H1 (cell line): ENCODE measurements at regions not wholly inside any gene's neighbourhood (a gene's known extent, or its start where the extent isn't known, plus 50 kb on each side); places are given as distances from the start of the nearest gene placed in this dataset.

Experiments used
- CTCF ChIA-PET: fragments of 300-600 bp; sonication (Branson Sonifier 250); formaldehyde crosslinking; loops from one replicate; lab custom pipeline; 2021; ENCODE audit not compliant: partially characterized antibody; lab: Charles Lee
- POLR2A ChIA-PET: fragments of 300-600 bp; sonication (Branson Sonifier 250); formaldehyde crosslinking; loops from one replicate; lab custom pipeline; 2021; ENCODE audit warnings: inconsistent platforms; ENCODE audit not compliant: partially characterized antibody; lab: Charles Lee
- DNase-seq, 2 experiments: peaks; one replicate each; pipeline versions ENCODE4 v3.0.0 to v3.0.0-alpha.2; 2010 to 2022; ENCODE audit warnings: low spot score in 2 of 2, low read depth in 1 of 2, mixed read lengths in 1 of 2
- FAIRE-seq: peaks from 2 replicates; lab custom pipeline; 2011; peaks lifted over from hg19 to GRCh38; lab: Jason Lieb, UNC
- H2AFZ ChIP-seq: 2 replicates; pipeline ENCODE4 v1.8.1; 2012; ENCODE audit warnings: low read length, inconsistent platforms
- H2AK5ac ChIP-seq: 2 replicates; pipeline ENCODE4 v1.6.1; 2013; ENCODE audit warnings: low read depth, low read length
- H2BK120ac ChIP-seq: replicated peaks from 2 replicates; pipeline ENCODE3; 2013; ENCODE audit warnings: low read depth, low read length, inconsistent platforms
- H2BK12ac ChIP-seq: 2 replicates; pipeline ENCODE4 v1.6.1; 2013; ENCODE audit warnings: low read depth, low read length
- H2BK15ac ChIP-seq: 2 replicates; pipeline ENCODE4 v1.6.1; 2013; ENCODE audit warnings: low read length
- H2BK20ac ChIP-seq: 2 replicates; pipeline ENCODE4 v1.6.1; 2013; ENCODE audit warnings: low read length
- H2BK5ac ChIP-seq: 2 replicates; pipeline ENCODE4 v1.6.1; 2013; ENCODE audit warnings: low read depth, low read length
- H3K14ac ChIP-seq: 2 replicates; pipeline ENCODE4 v1.6.1; 2013; ENCODE audit warnings: inconsistent platforms; ENCODE audit not compliant: insufficient read length
- H3K18ac ChIP-seq: 2 replicates; pipeline ENCODE4 v1.6.1; 2013; ENCODE audit warnings: low read length; ENCODE audit errors: extremely low read depth
- H3K23ac ChIP-seq: 2 replicates; pipeline ENCODE4 v1.6.1; 2013; ENCODE audit warnings: inconsistent platforms; ENCODE audit not compliant: insufficient read length
- H3K23me2 ChIP-seq: 2 replicates; pipeline ENCODE4 v1.6.1; 2013; ENCODE audit warnings: low read depth, low read length
- H3K27ac ChIP-seq: 2 replicates; pipeline ENCODE4 v1.6.1; 2011; ENCODE audit warnings: low read depth, low read length, inconsistent platforms
- H3K27me3 ChIP-seq, 4 experiments: replicated peaks in 1 of 4; 1 replicate in 1 of 4; 2 replicates in 3 of 4; pipeline versions ENCODE4 v1.6.1 to v1.8.1; 2011 to 2013; ENCODE audit warnings: low read length in 3 of 4, mild to moderate bottlenecking in 3 of 4, inconsistent platforms in 2 of 4, mixed read lengths in 2 of 4, moderate library complexity in 1 of 4; ENCODE audit not compliant: control insufficient read depth in 3 of 4, insufficient read depth in 3 of 4; ENCODE audit errors: extremely low read depth in 1 of 4
- H3K36me3 ChIP-seq, 4 experiments: 2 replicates each; pipeline versions ENCODE4 v1.6.1 to v1.8.1; 2011 to 2013; ENCODE audit warnings: mild to moderate bottlenecking in 4 of 4, low read length in 3 of 4, moderate library complexity in 2 of 4, control low read depth in 1 of 4, inconsistent platforms in 1 of 4; ENCODE audit not compliant: insufficient read depth in 4 of 4, control insufficient read depth in 2 of 4
- H3K4ac ChIP-seq: replicated peaks from 2 replicates; pipeline ENCODE3; 2013; ENCODE audit warnings: low read length, low read depth, mixed read lengths, inconsistent platforms; ENCODE audit not compliant: insufficient read length
- H3K4me1 ChIP-seq, 4 experiments: replicated peaks in 1 of 4; 1 replicate in 1 of 4; 2 replicates in 3 of 4; pipeline versions ENCODE4 v1.6.1 to v1.8.1; 2011 to 2013; ENCODE audit warnings: low read length in 3 of 4, inconsistent platforms in 2 of 4, mixed read lengths in 1 of 4; ENCODE audit not compliant: insufficient read depth in 4 of 4, control insufficient read depth in 3 of 4
- H3K4me2 ChIP-seq, 2 experiments: 2 replicates each; pipeline versions ENCODE4 v1.6.1 to v1.8.1; 2011 to 2013; ENCODE audit warnings: low read depth in 2 of 2, low read length in 2 of 2, control low read depth in 1 of 2, inconsistent platforms in 1 of 2, mild to moderate bottlenecking in 1 of 2; ENCODE audit not compliant: insufficient read depth in 1 of 2
- H3K4me3 ChIP-seq, 4 experiments: fragments of 200-600, 300-600 bp in 1 of 4; sonication (generic), shearing (Covaris generic), sonication (Bioruptor Twin) in 1 of 4; 2 replicates each; pipeline versions ENCODE4 v1.5.1 to v1.8.1; 2011 to 2016; ENCODE audit warnings: low read length in 4 of 4, low read depth in 3 of 4, control low read depth in 2 of 4, inconsistent platforms in 2 of 4, mild to moderate bottlenecking in 2 of 4, mixed read lengths in 1 of 4, moderate library complexity in 1 of 4; ENCODE audit not compliant: insufficient read depth in 2 of 4; ENCODE audit errors: extremely low read depth in 1 of 4
- H3K56ac ChIP-seq: replicated peaks from 2 replicates; pipeline ENCODE3; 2013; ENCODE audit warnings: low read depth, mild to moderate bottlenecking, mixed read lengths, low read length, inconsistent platforms; ENCODE audit not compliant: insufficient read length
- H3K79me1 ChIP-seq: 2 replicates; pipeline ENCODE4 v1.6.1; 2013; ENCODE audit warnings: low read depth, low read length, control low read depth
- H3K79me2 ChIP-seq, 2 experiments: 2 replicates each; pipeline versions ENCODE4 v1.6.1 to v1.8.1; 2012 to 2013; ENCODE audit warnings: low read length in 2 of 2, mild to moderate bottlenecking in 2 of 2, inconsistent platforms in 1 of 2; ENCODE audit not compliant: insufficient read depth in 2 of 2, control insufficient read depth in 1 of 2
- H3K9ac ChIP-seq, 4 experiments: replicated peaks in 1 of 4; 1 replicate in 1 of 4; 2 replicates in 3 of 4; pipeline versions ENCODE4 v1.6.1 to v1.8.1; 2011 to 2013; ENCODE audit warnings: low read depth in 3 of 4, low read length in 3 of 4, control low read depth in 2 of 4, mild to moderate bottlenecking in 2 of 4, moderate library complexity in 2 of 4, inconsistent platforms in 1 of 4; ENCODE audit errors: extremely low read depth in 1 of 4
- H3K9me3 ChIP-seq, 2 experiments: 2 replicates each; pipeline versions ENCODE4 v1.6.1 to v1.8.1; 2012 to 2013; ENCODE audit warnings: mild to moderate bottlenecking in 2 of 2, moderate library complexity in 2 of 2, control low read depth in 1 of 2, inconsistent platforms in 1 of 2, low read depth in 1 of 2, low read length in 1 of 2, mixed read lengths in 1 of 2; ENCODE audit not compliant: insufficient read depth in 2 of 2
- H4K20me1 ChIP-seq, 2 experiments: replicated peaks in 1 of 2; 2 replicates each; pipeline versions ENCODE3 to v1.8.1; 2011 to 2013; ENCODE audit warnings: inconsistent platforms in 2 of 2, low read length in 2 of 2, mild to moderate bottlenecking in 1 of 2; ENCODE audit not compliant: insufficient read depth in 2 of 2, control insufficient read depth in 1 of 2
- H4K5ac ChIP-seq: 2 replicates; pipeline ENCODE4 v1.6.1; 2013; ENCODE audit warnings: low read length, low read depth, mixed read lengths, inconsistent platforms; ENCODE audit not compliant: insufficient read length
- H4K8ac ChIP-seq: 2 replicates; pipeline ENCODE4 v1.8.0; 2013; ENCODE audit warnings: mild to moderate bottlenecking, moderate library complexity, low read length, inconsistent platforms; ENCODE audit not compliant: insufficient read depth; ENCODE audit errors: extremely low read depth
- H4K91ac ChIP-seq: replicated peaks from 2 replicates; pipeline ENCODE3; 2013; ENCODE audit warnings: low read length, mixed read lengths, inconsistent platforms; ENCODE audit not compliant: insufficient read length
- BACH1 ChIP-seq: IDR thresholded peaks from 2 replicates; pipeline ENCODE4 v1.6.1; 2012; ENCODE audit warnings: low read length, improper control_type of control experiment
- BCL11A ChIP-seq, 2 experiments: IDR thresholded peaks; one replicate each; pipeline ENCODE4 v1.6.1; 2011; ENCODE audit warnings: low read depth in 2 of 2, low read length in 2 of 2, mild to moderate bottlenecking in 2 of 2
- CBX5 ChIP-seq: fragments of 300-800, 300-1000 bp; sonication (generic); IDR thresholded peaks from 2 replicates; pipeline ENCODE4 v1.7.1; 2016; ENCODE audit warnings: antibody characterized with exemption, low read length, low read depth
- CREB1 ChIP-seq: IDR thresholded peaks from 2 replicates; pipeline ENCODE4 v1.6.1; 2012; ENCODE audit warnings: inconsistent platforms
- FOSL1 ChIP-seq: IDR thresholded peaks from 2 replicates; pipeline ENCODE4 v1.6.1; 2011; ENCODE audit warnings: mild to moderate bottlenecking, low read depth, low read length, moderate library complexity; ENCODE audit not compliant: insufficient read depth
- KDM4A ChIP-seq: IDR thresholded peaks from one replicate; pipeline ENCODE4 v1.7.1; 2012; ENCODE audit warnings: low read depth, mild to moderate bottlenecking, moderate library complexity, low read length, inconsistent platforms; ENCODE audit not compliant: severe bottlenecking
- KDM5A ChIP-seq: fragments of 200-600 bp; IDR thresholded peaks from 2 replicates; pipeline ENCODE4 v1.7.1; 2012; ENCODE audit warnings: mild to moderate bottlenecking, low read length, inconsistent platforms, mixed read lengths
- SUZ12 ChIP-seq: fragments of 200-600 bp; sonication (generic); IDR thresholded peaks from 2 replicates; pipeline ENCODE4 v1.6.1; 2012; ENCODE audit warnings: mild to moderate bottlenecking, inconsistent platforms, low read length, moderate library complexity, mixed read lengths
- TBP ChIP-seq: IDR thresholded peaks from 2 replicates; pipeline ENCODE4 v1.6.1; 2011; ENCODE audit warnings: low read depth, low read length, improper control_type of control experiment
- TCF12 ChIP-seq: IDR thresholded peaks from 2 replicates; pipeline ENCODE4 v1.6.1; 2011; ENCODE audit warnings: low read depth, mild to moderate bottlenecking, low read length
- TEAD4 ChIP-seq: IDR thresholded peaks from 2 replicates; pipeline ENCODE4 v1.6.1; 2012; ENCODE audit warnings: low read depth, low read length, inconsistent platforms, mixed read lengths

DNA sequence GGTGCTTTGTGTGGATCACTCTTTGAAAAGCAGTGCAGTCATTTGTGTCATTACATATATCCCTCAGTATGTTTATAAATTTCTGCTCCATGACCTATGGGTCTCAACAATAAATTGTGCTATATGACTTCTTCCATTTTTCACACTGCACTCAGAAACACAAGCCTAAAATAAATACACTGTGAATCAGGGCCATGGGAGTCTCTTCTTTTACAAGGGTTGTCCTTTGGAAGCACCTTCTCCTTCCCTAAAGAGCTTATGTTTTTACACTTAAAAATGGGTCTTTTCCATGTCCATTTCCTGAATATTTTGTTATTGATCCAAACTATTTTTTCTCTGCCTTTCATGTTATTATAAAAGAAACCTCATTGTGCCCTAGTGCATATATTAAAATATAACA, 108.3 kb upstream of the MEOX2 start:
- Histone ChIP-seq H4K91ac (no peak overlapping the region), H3K27ac (no peak overlapping the region), H3K79me2 (no peaks in the 10 kb centered on the region), H2BK120ac (no peak overlapping the region), H3K56ac (no peak overlapping the region), H4K5ac (no peak overlapping the region), H3K9me3 (no peaks in the 10 kb centered on the region), H3K23ac (no peak overlapping the region), H3K27me3 (no peaks in the 10 kb centered on the region), H2BK12ac (no peak overlapping the region), H3K4me2 (no peak overlapping the region), H3K9ac (no peak overlapping the region), H2BK20ac (no peak overlapping the region), H3K23me2 (no peaks in the 10 kb centered on the region), H2AFZ (no peak overlapping the region), H2AK5ac (no peak overlapping the region), H3K4ac (no peak overlapping the region), H4K8ac (no peak overlapping the region), H4K20me1 (no peaks in the 10 kb centered on the region), H2BK5ac (no peak overlapping the region), H3K18ac (no peak overlapping the region), H3K36me3 (no peaks in the 10 kb centered on the region), H3K79me1 (no peaks in the 10 kb centered on the region), H3K4me1 (no peaks in the 10 kb centered on the region), H2BK15ac (no peak overlapping the region), H3K4me3 (no peak overlapping the region), H3K14ac (no peak overlapping the region)
- ChIA-PET CTCF (no interaction called here), POLR2A (no interaction called here)
- FAIRE-seq (no peak), DNase-seq (no peak)
- no peak for TF ChIP-seq KDM5A
- TF ChIP-seq FOSL1 = no peak
- TF ChIP-seq CBX5 = no peak
- TF ChIP-seq BACH1 = no peak
- no peak for TF ChIP-seq BCL11A (IDR thresholded peaks at IDR 0.05; ENCODE audit: low read depth in 2 of 2, low read length in 2 of 2)
- TF ChIP-seq SUZ12 = no peak
- TF ChIP-seq TBP = no peak
- TF ChIP-seq CREB1 = no peak
- TF ChIP-seq TEAD4 = no peak
- TF ChIP-seq KDM4A = no peak
- TF ChIP-seq TCF12 = no peak
